HL-60 (cell line): ENCODE measurements at regions not wholly inside any gene's neighbourhood (a gene's known extent, or its start where the extent isn't known, plus 50 kb on each side); places are given as distances from the start of the nearest gene placed in this dataset.
"Not testable (repeated sequence)": the region's sequence is repeated elsewhere in the genome, so short reads cannot be mapped to it uniquely, and the experiment has no call there.

Source experiments
- CTCF ChIP-seq: IDR thresholded peaks from one replicate; pipeline ENCODE4 v1.5.1; 2011; ENCODE audit warnings: low read length, control low read depth, inconsistent platforms; ENCODE audit not compliant: insufficient read depth
- GABPA ChIP-seq: IDR thresholded peaks from 2 replicates; pipeline ENCODE4 v1.6.1; 2012; ENCODE audit warnings: low read depth
- POLR2AphosphoS5 ChIP-seq: IDR thresholded peaks from 2 replicates; pipeline ENCODE4 v1.6.1; 2012; ENCODE audit warnings: low read depth
- REST ChIP-seq: IDR thresholded peaks from 2 replicates; pipeline ENCODE4 v1.6.1; 2012; ENCODE audit warnings: low read depth; ENCODE audit not compliant: insufficient replicate concordance
- SPI1 ChIP-seq: IDR thresholded peaks from 2 replicates; pipeline ENCODE4 v1.6.1; 2012; ENCODE audit warnings: low read depth, mild to moderate bottlenecking, borderline replicate concordance

GRCh38 chrX:50968871-50969635 lies 58.5 kb downstream of the BMP15 start:
- TF ChIP-seq CTCF, GABPA, POLR2AphosphoS5, REST, SPI1: not testable (repeated sequence)
